Kidney epithelial cell (primary cell): ENCODE measurements at regions not wholly inside any gene's neighbourhood (a gene's known extent, or its start where the extent isn't known, plus 50 kb on each side); places are given as distances from the start of the nearest gene placed in this dataset.

ENCODE experiments used
- DNase-seq: peaks from one replicate; pipeline ENCODE4 v3.0.0-alpha.2; 2010; ENCODE audit warnings: low read depth
- H3K27me3 ChIP-seq: 2 replicates; pipeline ENCODE4 v1.6.0; 2011; ENCODE audit warnings: low read length; ENCODE audit not compliant: control insufficient read depth, insufficient read depth
- H3K36me3 ChIP-seq: 2 replicates; pipeline ENCODE4 v1.5.1; 2011; ENCODE audit warnings: low read length; ENCODE audit not compliant: control insufficient read depth, insufficient read depth
- H3K4me3 ChIP-seq: 2 replicates; pipeline ENCODE4 v1.5.1; 2011; ENCODE audit warnings: low read depth, mild to moderate bottlenecking, control low read depth, low read length
- TF ChIP-seq, protein P1 (sequence below): IDR thresholded peaks from 2 replicates; pipeline ENCODE4 v1.5.1; 2011; ENCODE audit warnings: mild to moderate bottlenecking, moderate library complexity, low read length, control low read depth, inconsistent platforms; ENCODE audit not compliant: insufficient read depth, poor library complexity, severe bottlenecking

DNA sequence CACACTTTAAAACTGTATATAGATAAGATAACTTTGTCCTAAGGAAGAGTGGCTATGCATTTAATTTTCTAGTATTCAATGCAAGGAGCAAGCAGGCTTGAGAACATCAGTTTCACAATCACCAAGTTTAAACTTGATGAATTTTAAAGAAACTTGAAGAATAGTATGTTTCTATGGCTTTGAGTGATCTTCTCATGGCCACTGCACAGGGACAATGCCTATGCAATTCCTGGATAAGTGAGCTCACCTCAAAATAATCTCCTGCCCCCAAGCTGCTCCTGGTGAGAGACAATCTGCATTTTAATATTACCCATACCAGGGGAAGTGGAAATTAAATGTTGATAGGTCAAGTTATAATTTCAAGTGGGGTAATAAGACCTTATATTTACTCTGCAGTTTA is 376.6 kb upstream of the CBLB start:
- no peaks in the 10 kb centered on the region for H3K27me3 ChIP-seq
- TF ChIP-seq, protein P1, sequence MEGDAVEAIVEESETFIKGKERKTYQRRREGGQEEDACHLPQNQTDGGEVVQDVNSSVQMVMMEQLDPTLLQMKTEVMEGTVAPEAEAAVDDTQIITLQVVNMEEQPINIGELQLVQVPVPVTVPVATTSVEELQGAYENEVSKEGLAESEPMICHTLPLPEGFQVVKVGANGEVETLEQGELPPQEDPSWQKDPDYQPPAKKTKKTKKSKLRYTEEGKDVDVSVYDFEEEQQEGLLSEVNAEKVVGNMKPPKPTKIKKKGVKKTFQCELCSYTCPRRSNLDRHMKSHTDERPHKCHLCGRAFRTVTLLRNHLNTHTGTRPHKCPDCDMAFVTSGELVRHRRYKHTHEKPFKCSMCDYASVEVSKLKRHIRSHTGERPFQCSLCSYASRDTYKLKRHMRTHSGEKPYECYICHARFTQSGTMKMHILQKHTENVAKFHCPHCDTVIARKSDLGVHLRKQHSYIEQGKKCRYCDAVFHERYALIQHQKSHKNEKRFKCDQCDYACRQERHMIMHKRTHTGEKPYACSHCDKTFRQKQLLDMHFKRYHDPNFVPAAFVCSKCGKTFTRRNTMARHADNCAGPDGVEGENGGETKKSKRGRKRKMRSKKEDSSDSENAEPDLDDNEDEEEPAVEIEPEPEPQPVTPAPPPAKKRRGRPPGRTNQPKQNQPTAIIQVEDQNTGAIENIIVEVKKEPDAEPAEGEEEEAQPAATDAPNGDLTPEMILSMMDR = no peak
- H3K4me3 ChIP-seq = no peak overlapping the region
- DNase-seq = no peak
- no peaks in the 10 kb centered on the region for H3K36me3 ChIP-seq

DNA sequence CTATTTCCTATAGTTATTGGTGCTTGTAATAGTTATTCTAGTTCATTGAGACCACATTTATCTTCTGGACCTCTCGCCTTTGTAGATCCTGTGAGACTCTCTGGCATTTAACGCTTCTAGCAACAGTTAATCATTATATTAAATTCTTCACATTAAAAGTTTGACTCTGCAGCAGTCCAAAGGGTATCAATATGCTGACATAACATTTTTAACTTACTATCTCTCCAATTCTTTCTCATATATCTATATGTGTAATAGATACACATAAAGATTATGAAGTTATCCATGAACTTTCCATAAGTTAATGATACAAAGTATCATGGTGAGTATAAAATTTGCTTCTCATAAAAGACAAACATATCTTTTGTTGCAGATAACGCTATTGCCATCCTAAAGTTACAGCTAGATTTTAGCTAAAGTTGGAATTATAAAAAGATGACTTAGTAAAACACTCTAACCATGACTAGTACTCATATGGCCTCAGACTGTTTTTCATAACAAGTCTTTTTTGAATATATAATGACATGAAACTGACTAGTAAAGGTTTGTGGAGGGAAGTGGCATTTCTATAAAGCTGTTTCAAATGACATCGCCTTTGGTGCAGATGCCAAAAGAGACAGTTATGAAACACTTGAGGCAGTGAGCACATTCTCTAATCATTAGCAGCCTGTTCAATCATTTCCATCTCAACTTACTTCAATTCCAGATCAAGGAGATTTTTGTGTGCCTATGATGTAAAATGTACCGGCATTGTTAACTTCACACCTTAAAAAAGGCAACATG is 379.3 kb upstream of the CBLB start:
- TF ChIP-seq, protein P1 = no peak
- Histone ChIP-seq H3K36me3 (no peaks in the 10 kb centered on the region), H3K4me3 (no peak overlapping the region), H3K27me3 (no peaks in the 10 kb centered on the region)
- peak; percentile 19 for DNase-seq

DNA sequence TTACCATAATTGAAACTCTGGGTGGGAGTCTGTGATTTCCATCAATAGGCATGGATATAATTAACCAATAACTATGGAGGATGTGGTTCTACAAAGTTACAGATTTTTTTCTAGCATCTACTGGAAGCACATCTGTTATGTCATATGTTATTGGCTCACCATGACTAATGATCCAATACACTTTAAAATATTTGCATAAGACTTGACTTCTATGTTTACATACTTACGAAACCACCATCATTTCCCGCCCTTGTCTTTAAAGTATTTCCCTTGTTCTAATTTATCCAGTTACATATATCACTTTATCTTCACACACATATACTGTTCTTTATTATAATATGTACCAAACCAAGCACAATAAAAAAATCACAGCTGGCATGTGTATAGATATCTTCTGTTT is 380.3 kb upstream of the CBLB start:
- no peaks in the 10 kb centered on the region for H3K36me3 ChIP-seq
- TF ChIP-seq, protein P1 = no peak
- H3K27me3 ChIP-seq = no peaks in the 10 kb centered on the region
- H3K4me3 ChIP-seq = no peak overlapping the region
- no peak for DNase-seq

DNA sequence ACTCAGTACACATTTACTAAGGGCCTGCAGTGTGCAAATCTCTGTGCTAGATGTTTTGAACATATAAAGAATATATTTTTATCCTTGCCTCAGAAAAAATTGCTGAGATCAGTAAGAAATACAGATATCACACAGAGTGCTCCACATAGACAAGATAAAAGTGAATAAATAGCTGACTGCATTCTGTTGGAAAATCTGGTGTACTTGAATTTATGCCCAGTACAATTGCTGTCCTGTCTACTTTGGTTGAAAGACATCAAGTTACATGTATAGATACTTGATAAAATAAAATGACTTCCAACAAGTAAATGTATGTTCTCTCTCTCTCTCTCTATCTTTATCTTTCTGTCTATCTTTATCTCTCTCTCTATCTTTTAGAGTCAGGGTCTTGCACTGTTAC is 381.2 kb upstream of the CBLB start:
- DNase-seq = no peak
- no peaks in the 10 kb centered on the region for H3K36me3 ChIP-seq
- no peaks in the 10 kb centered on the region for H3K27me3 ChIP-seq
- H3K4me3 ChIP-seq = no peak overlapping the region
- TF ChIP-seq, protein P1 = no peak

DNA sequence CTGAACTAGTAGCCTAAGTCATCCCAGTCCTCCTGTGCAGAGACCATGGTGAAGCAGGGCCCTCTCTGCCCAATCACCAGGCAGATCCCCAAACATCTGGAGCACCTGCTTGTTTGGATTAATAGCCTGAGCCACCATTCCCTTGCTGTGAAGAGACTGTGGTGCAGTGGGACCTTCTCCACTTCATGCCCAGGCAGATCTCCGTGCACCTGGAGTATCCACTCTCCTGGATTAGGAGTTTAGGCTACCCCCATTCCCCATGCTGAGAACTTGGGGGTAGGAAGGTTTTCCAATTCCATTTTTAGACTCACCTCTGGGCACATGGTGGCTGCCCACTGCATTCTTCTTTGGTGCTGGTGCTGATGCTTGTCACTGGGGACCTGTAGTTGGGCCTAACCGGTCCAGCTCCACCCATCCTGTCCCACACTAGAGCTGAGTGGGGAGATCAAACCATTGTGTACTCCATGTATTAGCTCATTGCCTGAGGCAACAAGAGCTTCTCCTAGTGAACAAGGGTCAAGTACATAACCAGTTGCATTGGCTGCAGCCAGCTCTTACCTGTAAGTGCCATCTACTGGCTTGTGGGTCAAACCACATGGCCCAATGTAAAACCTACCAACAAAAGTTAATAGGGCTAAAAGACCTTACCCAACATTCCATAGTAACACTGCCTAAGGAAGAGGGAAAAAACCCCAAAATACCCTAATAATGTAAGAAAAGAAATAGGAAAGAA is 382.5 kb upstream of the CBLB start:
- TF ChIP-seq, protein P1 = no peak
- no peak for DNase-seq
- Histone ChIP-seq H3K27me3 (no peaks in the 10 kb centered on the region), H3K4me3 (no peak overlapping the region), H3K36me3 (no peaks in the 10 kb centered on the region)
